AG10803 (cell line): ENCODE measurements at regions not wholly inside any gene's neighbourhood (a gene's known extent, or its start where the extent isn't known, plus 50 kb on each side); places are given as distances from the start of the nearest gene placed in this dataset.

Experiments
- DNase-seq: peaks from one replicate; pipeline ENCODE4 v3.0.0; 2010; ENCODE audit warnings: low read depth
- H3K4me3 ChIP-seq: 2 replicates; pipeline ENCODE4 v1.5.1; 2011; ENCODE audit warnings: mild to moderate bottlenecking, low read length, control low read depth
- CTCF ChIP-seq: conservative IDR thresholded peaks from 2 replicates; pipeline ENCODE4 v1.5.1; 2011; ENCODE audit warnings: mild to moderate bottlenecking, low read length, control low read depth, inconsistent platforms

GRCh38 chr2:237189799-237190198 lies 104.1 kb downstream of the COPS8 start:
- no peak overlapping the region for H3K4me3 ChIP-seq
- DNase-seq, result no peak
- no peak for TF ChIP-seq CTCF

GRCh38 chr2:237190966-237191713 lies 105.5 kb downstream of the COPS8 start:
- no peak for TF ChIP-seq CTCF
- DNase-seq, result no peak
- no peak overlapping the region for H3K4me3 ChIP-seq

GRCh38 chr2:237191714-237192081 lies 106.0 kb downstream of the COPS8 start:
- TF ChIP-seq CTCF, result 0 out of 2 replicates have a peak, but pooled peaks have one; percentile 14
- no peak overlapping the region for H3K4me3 ChIP-seq

GRCh38 chr2:237192881-237193280 lies 107.2 kb downstream of the COPS8 start:
- no peak for TF ChIP-seq CTCF
- DNase-seq, result no peak

More at GRCh38 chr2:237191714-237192081, 106.0 kb downstream of the COPS8 start:
- DNase-seq, result no peak

GRCh38 chr2:237193436-237193835 lies 107.7 kb downstream of the COPS8 start:
- H3K4me3 ChIP-seq, result no peak overlapping the region
- no peak for TF ChIP-seq CTCF
- no peak for DNase-seq

More at GRCh38 chr2:237192881-237193280, 107.2 kb downstream of the COPS8 start:
- H3K4me3 ChIP-seq, result no peak overlapping the region

- no peak for TF ChIP-seq CTCF
- DNase-seq, result no peak
These were observed 108.4 kb downstream of the COPS8 start for GRCh38 chr2:237194081-237194480.

GRCh38 chr2:237194906-237195305 lies 109.2 kb downstream of the COPS8 start:
- H3K4me3 ChIP-seq, result no peak overlapping the region
- no peak for DNase-seq
- TF ChIP-seq CTCF, result no peak

More at GRCh38 chr2:237194081-237194480, 108.4 kb downstream of the COPS8 start:
- no peak overlapping the region for H3K4me3 ChIP-seq
